LNCaP clone FGC (cell line): ENCODE measurements at regions not wholly inside any gene's neighbourhood (a gene's known extent, or its start where the extent isn't known, plus 50 kb on each side); places are given as distances from the start of the nearest gene placed in this dataset.

Source experiments
- DNase-seq: peaks from one replicate; pipeline ENCODE4 v3.0.0-alpha.2; 2011; ENCODE audit warnings: low read depth
- H3K4me3 ChIP-seq: 2 replicates; pipeline ENCODE4 v1.5.1; 2011; ENCODE audit warnings: mild to moderate bottlenecking, low read depth, low read length, control low read depth
- CTCF ChIP-seq: IDR thresholded peaks from 2 replicates; pipeline ENCODE4 v1.5.1; 2012; ENCODE audit warnings: mild to moderate bottlenecking; ENCODE audit not compliant: control insufficient read depth, insufficient read depth; ENCODE audit errors: extremely low read depth

- no peak overlapping the region for H3K4me3 ChIP-seq
- no peak for TF ChIP-seq CTCF
- no peak for DNase-seq
Measured at GRCh38 chr22:27393371-27393770, 408.2 kb downstream of the MN1 start.

DNA sequence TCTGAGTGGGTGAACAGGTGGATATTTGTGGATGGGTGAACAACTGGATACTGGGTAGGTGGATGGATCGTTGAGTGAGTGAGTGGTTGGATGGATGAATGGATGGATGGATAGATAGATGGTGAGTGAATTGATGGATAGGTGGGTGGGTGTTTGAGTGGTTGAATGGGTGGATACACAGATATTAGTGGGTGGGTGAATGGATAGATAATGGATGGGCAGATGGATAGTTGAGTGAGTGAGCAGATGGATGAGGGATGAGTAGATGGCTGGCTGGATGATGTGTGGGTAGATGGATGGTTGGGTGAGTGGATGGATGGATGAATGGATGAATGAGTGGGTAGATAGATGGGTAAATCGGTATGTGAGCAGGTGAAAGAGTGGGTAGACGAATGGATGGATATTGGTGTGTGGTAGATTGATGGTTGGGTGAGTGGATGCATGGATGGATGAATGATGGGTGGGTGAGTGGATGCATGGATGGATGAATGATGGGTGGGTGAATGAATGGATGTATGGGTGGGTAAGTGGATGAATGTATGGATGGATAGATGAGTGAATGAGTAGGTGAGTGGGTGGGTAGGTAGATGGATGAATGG, 406.7 kb downstream of the MN1 start:
- H3K4me3 ChIP-seq = no peak overlapping the region
- DNase-seq = no peak
- no peak for TF ChIP-seq CTCF

DNA sequence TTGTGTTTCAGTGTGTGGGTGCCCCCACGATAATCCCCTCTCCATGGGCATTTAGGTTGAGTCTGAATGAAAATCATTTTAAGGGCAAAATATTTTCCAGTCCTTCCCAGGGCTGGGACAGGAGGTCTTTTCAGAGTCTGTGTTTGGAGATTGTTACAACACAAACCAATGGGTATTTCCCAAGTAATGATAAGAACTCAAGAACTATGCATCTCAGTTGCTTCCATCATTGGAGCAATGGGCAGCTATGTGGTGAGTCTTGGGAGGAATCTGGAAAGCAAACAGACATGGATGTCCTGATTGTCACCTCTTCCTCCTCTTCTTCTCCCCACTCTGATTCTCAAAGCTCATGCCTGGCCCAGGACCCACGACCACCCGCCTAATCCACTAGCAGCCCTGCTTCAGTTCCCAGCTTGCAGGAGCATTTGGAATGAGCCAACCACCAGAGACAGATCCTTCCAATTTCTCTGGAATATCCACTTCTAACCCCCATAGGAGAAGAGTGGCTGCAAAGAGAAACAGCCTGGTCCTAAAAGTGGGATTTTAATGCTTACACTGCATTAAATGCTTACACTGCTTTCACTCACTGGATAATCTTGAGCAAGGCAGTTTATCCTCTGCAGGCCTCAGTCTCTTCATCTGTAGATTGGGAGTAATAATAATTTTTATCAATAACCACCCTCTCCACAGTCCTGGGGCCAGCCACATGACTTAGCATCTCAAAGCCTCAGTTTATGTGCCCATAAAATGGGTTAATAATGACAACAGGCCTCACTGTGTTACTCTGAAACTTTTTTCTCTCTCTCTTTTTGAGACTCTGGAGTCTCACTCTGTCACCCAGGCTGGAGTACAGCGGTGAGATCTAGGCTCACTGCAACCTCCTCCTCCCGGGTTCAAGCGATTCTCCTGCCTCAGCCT, 404.3 kb downstream of the MN1 start:
- no peak overlapping the region for H3K4me3 ChIP-seq
- no peak for TF ChIP-seq CTCF
- no peak for DNase-seq

DNA sequence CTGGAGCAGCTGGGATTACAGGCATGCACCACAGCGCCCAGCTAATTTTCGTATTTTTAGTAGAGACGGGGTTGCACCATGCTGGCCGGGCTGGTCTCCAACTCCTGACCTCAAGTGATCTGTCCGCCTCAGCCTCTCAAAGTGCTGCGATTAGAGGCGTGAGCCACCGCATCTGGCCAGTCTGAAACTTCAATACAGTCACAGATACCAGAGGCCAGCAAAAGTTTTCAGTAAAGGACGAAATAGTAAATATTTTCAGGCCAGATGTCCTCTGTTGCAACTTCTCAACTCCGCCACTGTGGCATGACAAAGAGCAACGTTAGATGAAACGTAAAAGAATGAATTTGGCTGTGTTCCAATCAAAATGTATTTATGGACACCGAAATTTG, 403.6 kb downstream of the MN1 start:
- no peak overlapping the region for H3K4me3 ChIP-seq
- no peak for TF ChIP-seq CTCF
- DNase-seq = no peak

DNA sequence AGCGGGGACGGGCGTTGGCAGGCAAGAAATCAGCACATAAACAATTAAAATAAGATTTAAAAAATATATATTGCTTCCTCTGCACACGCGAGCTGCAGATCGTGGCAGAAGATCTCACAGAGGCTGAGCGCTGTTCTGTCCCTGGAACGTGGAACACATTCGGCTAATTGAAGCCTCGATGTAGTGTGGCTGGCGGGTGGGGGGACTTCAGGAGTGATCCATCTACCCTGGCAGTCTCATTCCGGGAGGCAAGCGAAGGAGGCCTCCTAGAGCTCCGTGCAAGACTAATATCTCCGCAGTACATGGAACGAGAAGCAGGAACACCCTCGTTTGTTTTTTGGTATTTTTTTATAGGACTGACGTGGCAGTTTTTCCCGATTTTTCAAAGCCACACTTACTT, 402.4 kb downstream of the MN1 start:
- TF ChIP-seq CTCF = no peak
- no peak for DNase-seq
- no peak overlapping the region for H3K4me3 ChIP-seq

DNA sequence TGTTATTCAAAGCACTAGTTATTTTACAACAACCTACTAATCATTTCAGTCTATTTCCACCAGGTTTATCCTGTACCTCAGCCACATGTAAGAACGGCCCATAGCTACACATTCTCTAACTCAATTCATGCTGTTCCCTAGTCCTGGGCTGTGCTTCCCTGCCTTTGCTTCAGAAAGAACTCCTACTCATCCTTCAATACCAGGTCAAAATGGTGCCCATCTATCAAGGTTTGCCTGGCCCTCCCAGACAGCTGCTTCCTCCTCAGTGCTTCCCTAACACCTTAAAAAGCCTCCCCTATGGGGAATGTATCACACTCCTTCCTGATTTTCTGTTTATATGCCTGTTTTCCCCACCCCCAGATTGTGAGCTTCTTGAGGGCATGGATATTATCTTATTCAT, 400.7 kb downstream of the MN1 start:
- no peak for TF ChIP-seq CTCF
- DNase-seq = no peak
- no peak overlapping the region for H3K4me3 ChIP-seq

DNA sequence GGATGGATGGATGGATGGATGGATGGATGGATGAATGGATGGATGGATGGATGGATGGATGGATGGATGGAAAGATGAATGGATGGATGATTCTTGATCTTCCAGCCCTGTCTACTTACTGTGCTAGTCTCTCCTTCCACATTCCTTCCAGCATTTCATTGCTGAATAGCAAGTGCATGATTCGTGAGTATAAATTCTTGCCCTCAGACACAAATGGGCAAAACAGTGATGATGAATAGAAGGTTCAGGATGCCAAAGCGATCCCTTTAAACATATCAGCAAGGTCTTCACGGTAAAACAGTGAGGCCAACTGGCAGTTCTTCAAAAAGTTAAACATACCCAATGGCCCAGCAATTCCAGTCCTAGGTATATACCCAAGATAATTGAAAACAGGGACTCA, 400.2 kb downstream of the MN1 start:
- no peak for DNase-seq
- no peak for TF ChIP-seq CTCF

More for the DNA sequence above, 400.2 kb downstream of the MN1 start:
- H3K4me3 ChIP-seq = no peak overlapping the region
